Nephron (organoid): ENCODE measurements at regions not wholly inside any gene's neighbourhood (a gene's known extent, or its start where the extent isn't known, plus 50 kb on each side); places are given as distances from the start of the nearest gene placed in this dataset.
"Not testable (repeated sequence)": the region's sequence is repeated elsewhere in the genome, so short reads cannot be mapped to it uniquely, and the experiment has no call there.

Source experiments
- H3K27ac Mint-ChIP-seq, 3 experiments: 2 replicates each; pipeline ENCODE4 v1.8.0; 2020; ENCODE audit warnings: mixed read lengths in 3 of 3, mild to moderate bottlenecking in 2 of 3, moderate library complexity in 1 of 3
- H3K27me3 Mint-ChIP-seq: 2 replicates; pipeline ENCODE4 v1.8.0; 2021; ENCODE audit warnings: low read depth, mild to moderate bottlenecking, moderate library complexity, mixed read lengths
- H3K36me3 Mint-ChIP-seq: 2 replicates; pipeline ENCODE4 v1.8.0; 2020; ENCODE audit warnings: low read depth, mixed read lengths
- H3K4me1 Mint-ChIP-seq: 2 replicates; pipeline ENCODE4 v1.8.0; 2020; ENCODE audit warnings: mixed read lengths
- H3K4me3 Mint-ChIP-seq, 3 experiments: 2 replicates each; pipeline ENCODE4 v1.8.0; 2020; ENCODE audit warnings: mild to moderate bottlenecking in 3 of 3, mixed read lengths in 3 of 3, moderate library complexity in 2 of 3
- H3K9me3 Mint-ChIP-seq: 2 replicates; pipeline ENCODE4 v1.8.0; 2020; ENCODE audit warnings: mixed read lengths
- CTCF ChIP-seq, 3 experiments: fragments of 200-600 bp; sonication (generic); IDR thresholded peaks; one replicate each; pipeline ENCODE4 v1.5.0; 2021; ENCODE audit warnings: antibody characterized with exemption in 3 of 3; ENCODE audit not compliant: unreplicated experiment in 3 of 3

DNA sequence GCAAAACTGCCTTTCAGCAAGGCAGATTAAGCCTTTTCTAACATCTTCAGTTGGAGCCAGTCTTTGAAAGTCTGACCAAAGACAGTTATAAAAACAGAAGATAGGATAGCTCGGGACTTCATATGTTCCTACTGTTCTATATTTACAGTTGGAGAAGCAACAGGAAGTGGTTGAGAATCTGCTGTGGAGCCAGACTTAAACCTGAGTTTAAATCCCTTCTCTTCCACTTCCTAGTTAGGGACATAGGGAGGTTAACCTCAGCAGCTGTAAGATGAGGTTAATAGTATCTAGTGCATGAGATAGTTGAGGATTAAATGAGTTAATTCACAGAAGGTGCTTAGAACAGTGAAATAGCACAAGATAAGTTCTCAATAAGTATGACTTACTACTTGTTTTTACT lies 84.5 kb upstream of the FREM1 start:
- Mint-ChIP-seq H3K36me3 (no peaks in the 10 kb centered on the region), H3K4me1 (peaks cover 31% of the 10 kb centered on the region), H3K4me3 (peak overlapping the region in 2 of 3 experiments; percentile 83 to 84), H3K27me3 (no peaks in the 10 kb centered on the region), H3K27ac (peak overlapping the region in 1 of 3 experiments; percentile 88), H3K9me3 (peaks cover 3% of the 10 kb centered on the region)
- TF ChIP-seq CTCF (IDR thresholded peaks at IDR 0.05; ENCODE audit: unreplicated experiment in 3 of 3): no peak

DNA sequence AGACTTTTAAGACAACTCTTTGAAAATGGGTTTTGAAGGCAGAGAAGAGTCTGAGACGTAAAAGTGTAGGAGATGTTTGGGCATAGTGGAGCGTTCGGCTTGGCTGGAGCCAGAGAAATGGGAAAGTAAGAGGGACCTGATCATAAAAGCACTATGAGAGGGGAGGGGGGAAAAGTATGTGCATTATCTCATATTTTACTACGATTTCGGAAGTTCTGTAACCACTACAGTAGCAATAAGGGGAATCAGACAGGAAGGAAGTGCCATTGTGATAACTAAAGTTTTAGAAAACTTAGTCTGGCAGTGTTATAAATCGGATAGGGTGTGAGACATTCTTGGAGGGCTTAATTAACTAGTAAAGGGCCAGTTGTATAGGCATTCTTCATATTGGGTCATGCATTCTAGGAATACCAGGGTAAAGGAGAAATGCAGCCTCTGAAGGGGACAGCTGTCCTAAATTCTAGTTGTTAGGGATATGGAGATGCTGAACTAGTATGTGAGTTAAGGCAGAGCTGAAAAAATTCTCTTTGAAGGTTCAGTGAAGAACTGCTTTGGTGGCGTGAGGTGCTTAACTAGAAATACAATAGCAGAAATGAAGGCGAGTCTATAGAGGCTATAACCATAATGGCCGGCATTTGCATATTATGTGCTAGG lies 83.8 kb upstream of the FREM1 start:
- TF ChIP-seq CTCF (IDR thresholded peaks at IDR 0.05; ENCODE audit: unreplicated experiment in 3 of 3): no peak
- peak overlapping the region; percentile 83 to 90 (median 84) for H3K4me3 Mint-ChIP-seq
- peaks cover 26% of the 10 kb centered on the region for H3K4me1 Mint-ChIP-seq
- peaks cover 3% of the 10 kb centered on the region for H3K36me3 Mint-ChIP-seq
- H3K9me3 Mint-ChIP-seq: peaks cover 3% of the 10 kb centered on the region
- H3K27ac Mint-ChIP-seq: peak overlapping the region; percentile 86 to 88 (median 88)
- H3K27me3 Mint-ChIP-seq: no peaks in the 10 kb centered on the region

- Mint-ChIP-seq H3K4me1 (peaks cover 26% of the 10 kb centered on the region), H3K36me3 (peaks cover 6% of the 10 kb centered on the region), H3K4me3 (peak overlapping the region; percentile 83 to 90 (median 84)), H3K27me3 (no peaks in the 10 kb centered on the region), H3K27ac (peak overlapping the region; percentile 86 to 88 (median 88)), H3K9me3 (peaks cover 3% of the 10 kb centered on the region)
- no peak for TF ChIP-seq CTCF (IDR thresholded peaks at IDR 0.05; ENCODE audit: unreplicated experiment in 3 of 3)
Measured at GRCh38 chr9:14993061-14993800, 83.0 kb upstream of the FREM1 start.

GRCh38 chr9:14992516-14992915 lies 82.3 kb upstream of the FREM1 start:
- peaks cover 7% of the 10 kb centered on the region for H3K36me3 Mint-ChIP-seq
- no peaks in the 10 kb centered on the region for H3K27me3 Mint-ChIP-seq
- H3K4me3 Mint-ChIP-seq: peak overlapping the region; percentile 83 to 90 (median 84)
- H3K9me3 Mint-ChIP-seq: peaks cover 3% of the 10 kb centered on the region
- H3K4me1 Mint-ChIP-seq: peaks cover 26% of the 10 kb centered on the region
- TF ChIP-seq CTCF (IDR thresholded peaks at IDR 0.05; ENCODE audit: unreplicated experiment in 3 of 3): no peak
- H3K27ac Mint-ChIP-seq: peak overlapping the region; percentile 86 to 88 (median 88)

DNA sequence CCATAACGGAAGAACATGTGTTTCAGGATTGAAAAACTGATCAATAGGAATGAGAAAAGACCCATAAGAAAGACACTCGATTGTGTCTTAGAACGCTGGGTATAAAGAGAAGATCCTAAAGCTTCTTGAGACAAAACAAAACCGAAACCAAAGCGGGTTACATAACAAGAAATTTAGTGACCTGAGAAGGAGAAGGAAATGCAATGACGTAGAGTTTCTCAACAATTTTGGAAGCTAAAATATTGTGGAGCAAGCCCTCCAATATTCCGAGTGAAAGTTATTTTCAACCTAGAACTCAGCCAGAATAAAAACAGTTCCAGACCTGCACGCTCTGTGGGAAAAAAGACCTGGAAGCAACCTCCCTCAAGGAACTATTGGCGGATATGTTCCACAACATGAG lies 81.9 kb upstream of the FREM1 start:
- Mint-ChIP-seq H3K4me1 (peaks cover 26% of the 10 kb centered on the region), H3K9me3 (peaks cover 3% of the 10 kb centered on the region), H3K27me3 (no peaks in the 10 kb centered on the region), H3K27ac (peak overlapping the region; percentile 86 to 88 (median 88)), H3K36me3 (peaks cover 7% of the 10 kb centered on the region), H3K4me3 (peak overlapping the region; percentile 83 to 90 (median 84))
- no peak for TF ChIP-seq CTCF (IDR thresholded peaks at IDR 0.05; ENCODE audit: unreplicated experiment in 3 of 3)

GRCh38 chr9:14990647-14991046 lies 80.4 kb upstream of the FREM1 start:
- H3K9me3 Mint-ChIP-seq, H3K36me3 Mint-ChIP-seq, H3K27me3 Mint-ChIP-seq, H3K27ac Mint-ChIP-seq, H3K4me3 Mint-ChIP-seq: not testable (repeated sequence)
- H3K4me1 Mint-ChIP-seq: peaks cover 26% of the 10 kb centered on the region
